Trophoblast cell (in vitro differentiated cells and primary cell): ENCODE measurements at regions not wholly inside any gene's neighbourhood (a gene's known extent, or its start where the extent isn't known, plus 50 kb on each side); places are given as distances from the start of the nearest gene placed in this dataset.

Source experiments
- DNase-seq, 2 donors: peaks; one replicate each; pipeline ENCODE4 v3.0.0-alpha.2; 2016
- H2AFZ ChIP-seq: 2 replicates; pipeline ENCODE4 v1.6.1; 2013; ENCODE audit warnings: low read length, moderate library complexity, mild to moderate bottlenecking; ENCODE audit not compliant: insufficient read depth, poor library complexity
- H2AK5ac ChIP-seq: 2 replicates; pipeline ENCODE4 v1.6.1; 2013; ENCODE audit warnings: mild to moderate bottlenecking, low read length
- H2BK120ac ChIP-seq: 2 replicates; pipeline ENCODE4 v1.6.1; 2013; ENCODE audit warnings: low read length, mild to moderate bottlenecking, moderate library complexity; ENCODE audit not compliant: insufficient read depth, poor library complexity
- H2BK12ac ChIP-seq: 2 replicates; pipeline ENCODE4 v1.6.1; 2013; ENCODE audit warnings: mild to moderate bottlenecking, low read length, moderate library complexity
- H2BK5ac ChIP-seq: 2 replicates; pipeline ENCODE4 v1.6.1; 2013; ENCODE audit warnings: low read length, low read depth, moderate library complexity, mild to moderate bottlenecking; ENCODE audit not compliant: poor library complexity
- H3K14ac ChIP-seq: 2 replicates; pipeline ENCODE4 v1.6.1; 2013; ENCODE audit warnings: mild to moderate bottlenecking, low read length
- H3K18ac ChIP-seq: 2 replicates; pipeline ENCODE4 v1.6.1; 2013; ENCODE audit warnings: mild to moderate bottlenecking, low read length
- H3K23ac ChIP-seq: 2 replicates; pipeline ENCODE4 v1.6.1; 2013; ENCODE audit warnings: low read length
- H3K27ac ChIP-seq: 2 replicates; pipeline ENCODE4 v1.5.1; 2013; ENCODE audit warnings: low read depth, mild to moderate bottlenecking, inconsistent platforms, low read length, moderate library complexity
- H3K27me3 ChIP-seq: 2 replicates; pipeline ENCODE4 v1.6.1; 2013; ENCODE audit warnings: inconsistent platforms, mild to moderate bottlenecking, low read length, moderate library complexity; ENCODE audit not compliant: insufficient read depth
- H3K36me3 ChIP-seq, 2 experiments: 1 replicate in 1 of 2; 2 replicates in 1 of 2; pipeline ENCODE4 v1.6.1; 2013; ENCODE audit warnings: low read length in 2 of 2, mild to moderate bottlenecking in 2 of 2, moderate library complexity in 1 of 2; ENCODE audit not compliant: insufficient read depth in 2 of 2, control insufficient read depth in 1 of 2
- H3K4ac ChIP-seq: 2 replicates; pipeline ENCODE4 v1.6.1; 2013; ENCODE audit warnings: low read depth, mild to moderate bottlenecking, low read length, moderate library complexity
- H3K4me1 ChIP-seq, 2 experiments: 1 replicate in 1 of 2; 2 replicates in 1 of 2; pipeline ENCODE4 v1.6.1; 2013; ENCODE audit warnings: low read length in 2 of 2, mild to moderate bottlenecking in 2 of 2, moderate library complexity in 1 of 2; ENCODE audit not compliant: insufficient read depth in 2 of 2, control insufficient read depth in 1 of 2
- H3K4me2 ChIP-seq: 2 replicates; pipeline ENCODE4 v1.6.1; 2013; ENCODE audit warnings: inconsistent platforms, mild to moderate bottlenecking, low read length, moderate library complexity
- H3K4me3 ChIP-seq: 2 replicates; pipeline ENCODE4 v1.5.1; 2013; ENCODE audit warnings: mild to moderate bottlenecking, low read depth, low read length, inconsistent platforms
- H3K79me1 ChIP-seq: one replicate; pipeline ENCODE4 v1.6.1; 2013; ENCODE audit warnings: low read length
- H3K79me2 ChIP-seq: 2 replicates; pipeline ENCODE4 v1.6.1; 2013; ENCODE audit warnings: low read length, mild to moderate bottlenecking; ENCODE audit not compliant: control insufficient read depth, insufficient read depth, poor library complexity
- H3K9ac ChIP-seq: 2 replicates; pipeline ENCODE4 v1.6.1; 2013; ENCODE audit warnings: mild to moderate bottlenecking, low read length
- H3K9me3 ChIP-seq: 2 replicates; pipeline ENCODE4 v1.6.1; 2013; ENCODE audit warnings: low read depth, mild to moderate bottlenecking, control low read depth, inconsistent platforms, low read length; ENCODE audit not compliant: insufficient read depth
- H4K12ac ChIP-seq: 2 replicates; pipeline ENCODE4 v1.6.1; 2013; ENCODE audit warnings: low read depth, mild to moderate bottlenecking, low read length, moderate library complexity
- H4K8ac ChIP-seq: 2 replicates; pipeline ENCODE4 v1.6.1; 2013; ENCODE audit warnings: low read depth, mild to moderate bottlenecking, low read length, moderate library complexity
- H4K91ac ChIP-seq: one replicate; pipeline ENCODE4 v1.6.1; 2013; ENCODE audit warnings: low read depth, mild to moderate bottlenecking, low read length, moderate library complexity
- WGBS: extraction: QIAGEN DNeasy Blood & Tissue Kit; methylation state at CpG from one replicate; pipeline ENCODE4 v1.1.7; 2013; ENCODE audit warnings: missing lambda C conversion rate; ENCODE audit not compliant: insufficient read length, insufficient coverage; ENCODE audit errors: extremely low coverage; 5-methylcytosine and 5-hydroxymethylcytosine counted together

- Histone ChIP-seq H3K4me2 (no peak overlapping the region), H3K18ac (no peak overlapping the region), H3K4ac (no peak overlapping the region), H3K4me1 (no peaks in the 10 kb centered on the region), H3K79me2 (no peaks in the 10 kb centered on the region), H2AFZ (no peak overlapping the region), H3K79me1 (no peaks in the 10 kb centered on the region), H3K4me3 (no peak overlapping the region), H2BK5ac (no peak overlapping the region), H4K91ac (no peak overlapping the region), H2BK120ac (no peak overlapping the region), H3K36me3 (no peaks in the 10 kb centered on the region), H2AK5ac (no peak overlapping the region), H3K27ac (no peak overlapping the region), H2BK12ac (no peak overlapping the region), H3K9me3 (peaks cover 1% of the 10 kb centered on the region), H4K8ac (no peak overlapping the region), H3K27me3 (peaks cover 7% of the 10 kb centered on the region), H3K14ac (no peak overlapping the region), H3K23ac (no peak overlapping the region), H3K9ac (no peak overlapping the region), H4K12ac (no peak overlapping the region)
- DNase-seq, result no peak
- no CpG with 5 or more reads among the region's 11 CpGs for WGBS
These were observed 192.8 kb downstream of the TM9SF2 start for GRCh38 chr13:99693852-99694611.

GRCh38 chr13:99693351-99693750, 192.1 kb downstream of the TM9SF2 start:
- no peak overlapping the region for H3K4me2 ChIP-seq
- no peaks in the 10 kb centered on the region for H3K79me2 ChIP-seq
- no peak overlapping the region for H3K4ac ChIP-seq
- H3K27ac ChIP-seq, result no peak overlapping the region
- H4K12ac ChIP-seq, result no peak overlapping the region
- peaks cover 1% of the 10 kb centered on the region for H3K9me3 ChIP-seq
- H2BK12ac ChIP-seq, result no peak overlapping the region
- H3K9ac ChIP-seq, result no peak overlapping the region
- H3K4me1 ChIP-seq, result no peaks in the 10 kb centered on the region
- no peak overlapping the region for H3K23ac ChIP-seq
- WGBS, result no CpG with 5 or more reads among the region's 3 CpGs
- no peak for DNase-seq
- H3K14ac ChIP-seq, result no peak overlapping the region
- H3K36me3 ChIP-seq, result no peaks in the 10 kb centered on the region
- H2BK120ac ChIP-seq, result no peak overlapping the region
- H2AK5ac ChIP-seq, result no peak overlapping the region
- H3K4me3 ChIP-seq, result no peak overlapping the region
- no peak overlapping the region for H2AFZ ChIP-seq
- no peak overlapping the region for H3K18ac ChIP-seq
- H2BK5ac ChIP-seq, result no peak overlapping the region
- no peak overlapping the region for H4K8ac ChIP-seq
- H3K79me1 ChIP-seq, result no peaks in the 10 kb centered on the region
- H4K91ac ChIP-seq, result no peak overlapping the region
- H3K27me3 ChIP-seq, result peaks cover 7% of the 10 kb centered on the region

GRCh38 chr13:99692854-99693253, 191.6 kb downstream of the TM9SF2 start:
- H3K27ac ChIP-seq, result no peak overlapping the region
- H2AK5ac ChIP-seq, result no peak overlapping the region
- H3K14ac ChIP-seq, result no peak overlapping the region
- no peaks in the 10 kb centered on the region for H3K36me3 ChIP-seq
- no peaks in the 10 kb centered on the region for H3K79me1 ChIP-seq
- no peak overlapping the region for H3K4me3 ChIP-seq
- no peak overlapping the region for H3K4me2 ChIP-seq
- H3K4me1 ChIP-seq, result no peaks in the 10 kb centered on the region
- DNase-seq, result no peak
- no peak overlapping the region for H2BK5ac ChIP-seq
- no peak overlapping the region for H2BK12ac ChIP-seq
- H4K8ac ChIP-seq, result no peak overlapping the region
- H3K79me2 ChIP-seq, result no peaks in the 10 kb centered on the region
- peaks cover 7% of the 10 kb centered on the region for H3K27me3 ChIP-seq
- no peak overlapping the region for H3K23ac ChIP-seq
- H3K9ac ChIP-seq, result no peak overlapping the region
- no peak overlapping the region for H3K18ac ChIP-seq
- no peak overlapping the region for H4K91ac ChIP-seq
- no peak overlapping the region for H2BK120ac ChIP-seq
- H3K4ac ChIP-seq, result no peak overlapping the region
- no peak overlapping the region for H2AFZ ChIP-seq
- no CpG with 5 or more reads among the region's 2 CpGs for WGBS
- no peak overlapping the region for H4K12ac ChIP-seq
- H3K9me3 ChIP-seq, result peaks cover 1% of the 10 kb centered on the region

GRCh38 chr13:99691552-99691951, 190.3 kb downstream of the TM9SF2 start:
- Histone ChIP-seq H2BK5ac (no peak overlapping the region), H3K79me1 (no peaks in the 10 kb centered on the region)
- no CpG with 5 or more reads among the region's 7 CpGs for WGBS

More at GRCh38 chr13:99691552-99691951, 190.3 kb downstream of the TM9SF2 start:
- H3K36me3 ChIP-seq, result no peaks in the 10 kb centered on the region
- no peak overlapping the region for H4K8ac ChIP-seq
- peaks cover 1% of the 10 kb centered on the region for H3K9me3 ChIP-seq
- H2BK120ac ChIP-seq, result no peak overlapping the region
- peak in 1 of 2 donors; percentile 3 for DNase-seq
- H3K27me3 ChIP-seq, result peaks cover 7% of the 10 kb centered on the region
- H3K4me2 ChIP-seq, result no peak overlapping the region
- no peak overlapping the region for H3K18ac ChIP-seq
- H2AFZ ChIP-seq, result no peak overlapping the region
- no peak overlapping the region for H3K23ac ChIP-seq
- H4K12ac ChIP-seq, result no peak overlapping the region
- H3K27ac ChIP-seq, result no peak overlapping the region
- H4K91ac ChIP-seq, result no peak overlapping the region
- H3K4me1 ChIP-seq, result no peaks in the 10 kb centered on the region
- H3K14ac ChIP-seq, result no peak overlapping the region
- no peak overlapping the region for H3K4ac ChIP-seq
- H2AK5ac ChIP-seq, result no peak overlapping the region
- no peak overlapping the region for H2BK12ac ChIP-seq
- H3K79me2 ChIP-seq, result no peaks in the 10 kb centered on the region
- no peak overlapping the region for H3K9ac ChIP-seq
- no peak overlapping the region for H3K4me3 ChIP-seq
